A673 (cell line): ENCODE measurements at regions not wholly inside any gene's neighbourhood (a gene's known extent, or its start where the extent isn't known, plus 50 kb on each side); places are given as distances from the start of the nearest gene placed in this dataset.

Experiments used
- BruUV-seq: library from RNA; stranded (reverse); fragments of 400-500 nt; replicated peaks from 2 replicates; lab custom pipeline; 2021; lab: Mats Ljungman, UMichigan
- CTCF ChIA-PET: fragments of 300-600 bp; sonication (Branson Sonifier 250); formaldehyde crosslinking; loops from one replicate; lab custom pipeline; 2022; ENCODE audit warnings: antibody characterized with exemption; lab: Charles Lee
- POLR2A ChIA-PET: fragments of 300-600 bp; sonication (Branson Sonifier 250); formaldehyde crosslinking; loops from one replicate; lab custom pipeline; 2022; ENCODE audit warnings: antibody characterized with exemption; ENCODE audit not compliant: low non-redundant PET; lab: Charles Lee
- DNase-seq: peaks from one replicate; pipeline ENCODE4 v3.0.0-alpha.2; 2015; ENCODE audit warnings: low spot score
- H3K27ac ChIP-seq: fragments of 200-600 bp; sonication (generic); 2 replicates; pipeline ENCODE4 v1.5.1; 2016; ENCODE audit warnings: mixed run types, low read depth, mild to moderate bottlenecking, mixed read lengths, antibody characterized with exemption, low read length; ENCODE audit not compliant: poor library complexity, severe bottlenecking
- H3K27me3 ChIP-seq: fragments of 200-600 bp; sonication (generic); replicated peaks from 2 replicates; pipeline ENCODE4 v1.6.1; 2017; ENCODE audit warnings: mixed run types, low read depth, mild to moderate bottlenecking, mixed read lengths, antibody characterized with exemption, low read length; ENCODE audit not compliant: insufficient read depth, poor library complexity
- H3K36me3 ChIP-seq: fragments of 200-600 bp; sonication (generic); 2 replicates; pipeline ENCODE4 v1.6.1; 2016; ENCODE audit warnings: mixed run types, mild to moderate bottlenecking, mixed read lengths, antibody characterized with exemption, low read length; ENCODE audit not compliant: insufficient read depth, poor library complexity, severe bottlenecking
- H3K4me1 ChIP-seq: fragments of 200-600 bp; sonication (generic); 2 replicates; pipeline ENCODE4 v1.6.1; 2017; ENCODE audit warnings: mixed run types, mild to moderate bottlenecking, mixed read lengths, antibody characterized with exemption, low read length; ENCODE audit not compliant: insufficient read depth, poor library complexity, severe bottlenecking
- H3K4me3 ChIP-seq: fragments of 200-600 bp; sonication (generic); 2 replicates; pipeline ENCODE4 v1.5.1; 2016; ENCODE audit warnings: low read depth, mixed run types, mild to moderate bottlenecking, mixed read lengths, low read length; ENCODE audit not compliant: poor library complexity, severe bottlenecking
- H3K9me3 ChIP-seq: fragments of 200-600 bp; sonication (generic); 2 replicates; pipeline ENCODE4 v1.6.1; 2016; ENCODE audit warnings: mixed run types, low read depth, mild to moderate bottlenecking, mixed read lengths, antibody characterized with exemption, low read length; ENCODE audit not compliant: poor library complexity, severe bottlenecking
- CTCF ChIP-seq: fragments of 300-800, 200-600 bp; sonication (generic); conservative IDR thresholded peaks from 2 replicates; pipeline ENCODE4 v1.5.1; 2017; ENCODE audit warnings: low read depth, mild to moderate bottlenecking, antibody characterized with exemption, low read length, moderate library complexity, mixed read lengths
- EZH2 ChIP-seq: fragments of 200-600 bp; sonication (generic); IDR thresholded peaks from 2 replicates; pipeline ENCODE4 v1.6.1; 2017; ENCODE audit warnings: borderline replicate concordance, low read depth, mild to moderate bottlenecking, mixed read lengths, antibody characterized with exemption, low read length; ENCODE audit not compliant: poor library complexity, severe bottlenecking
- intact Hi-C: fragments of 100-400 bp; cut with micrococcal nuclease; formaldehyde crosslinking; loops from one replicate; pipeline ENCODE4 v1.10.0; 2022; ENCODE audit not compliant: unreplicated experiment

- intact Hi-C loops: no loop called here
- Histone ChIP-seq H3K36me3 (no peaks in the 10 kb centered on the region), H3K9me3 (no peaks in the 10 kb centered on the region), H3K4me1 (no peaks in the 10 kb centered on the region), H3K4me3 (no peak overlapping the region), H3K27ac (no peak overlapping the region), H3K27me3 (peaks cover 58% of the 10 kb centered on the region)
- CTCF ChIA-PET: no interaction called here
- no peak for DNase-seq
- BruUV-seq: no TSS peak
- POLR2A ChIA-PET: no interaction called here
- TF ChIP-seq CTCF (no peak), EZH2 (no peak)
Observed at GRCh38 chr5:2003206-2003605, 120.5 kb upstream of the IRX4 start.

- Histone ChIP-seq H3K36me3 (no peaks in the 10 kb centered on the region), H3K27me3 (peaks cover 40% of the 10 kb centered on the region), H3K4me3 (no peak overlapping the region), H3K9me3 (no peaks in the 10 kb centered on the region), H3K4me1 (no peaks in the 10 kb centered on the region), H3K27ac (no peak overlapping the region)
- no peak for TF ChIP-seq EZH2
- no peak for TF ChIP-seq CTCF
- ChIA-PET POLR2A (no interaction called here), CTCF (no interaction called here)
- intact Hi-C loops: no loop called here
- no TSS peak for BruUV-seq
- no peak for DNase-seq
Observed at GRCh38 chr5:2001300-2001699, 118.6 kb upstream of the IRX4 start.

- no TSS peak for BruUV-seq
- intact Hi-C loops: no loop called here
Observed at GRCh38 chr5:2000591-2000990, 117.9 kb upstream of the IRX4 start.

More at GRCh38 chr5:2000591-2000990, 117.9 kb upstream of the IRX4 start:
- no peaks in the 10 kb centered on the region for H3K36me3 ChIP-seq
- no peaks in the 10 kb centered on the region for H3K9me3 ChIP-seq
- peaks cover 33% of the 10 kb centered on the region for H3K27me3 ChIP-seq
- ChIA-PET POLR2A (no interaction called here), CTCF (no interaction called here)
- H3K4me1 ChIP-seq: no peaks in the 10 kb centered on the region
- no peak for DNase-seq
- TF ChIP-seq CTCF: no peak
- no peak for TF ChIP-seq EZH2
- no peak overlapping the region for H3K4me3 ChIP-seq
- no peak overlapping the region for H3K27ac ChIP-seq
